CD4-positive, alpha-beta T cell (primary cell): ENCODE measurements at regions not wholly inside any gene's neighbourhood (a gene's known extent, or its start where the extent isn't known, plus 50 kb on each side); places are given as distances from the start of the nearest gene placed in this dataset.

ENCODE experiments used
- ATAC-seq: fragments of 200-7000 bp; cut with Tn5 transposase; one replicate; pipeline ENCODE4 v1.10.0; 2022; ENCODE audit warnings: mild to moderate bottlenecking; ENCODE audit not compliant: poor library complexity
- CTCF ChIA-PET: fragments of 350-600 bp; sonication (Branson Sonifier 250); formaldehyde crosslinking; loops from one replicate; lab custom pipeline; 2021; ENCODE audit warnings: antibody characterized with exemption, inconsistent platforms; lab: Charles Lee
- POLR2A ChIA-PET: fragments of 350-600 bp; sonication (Branson Sonifier 250); formaldehyde crosslinking; loops from one replicate; lab custom pipeline; 2021; ENCODE audit warnings: antibody characterized with exemption, inconsistent platforms; lab: Charles Lee
- DNase-seq, 14 experiments: peaks; one replicate each; pipeline ENCODE4 v3.0.0-alpha.2; 2013 to 2020; ENCODE audit warnings: mixed read lengths in 2 of 14
- H3K27ac ChIP-seq, 2 donors: one replicate each; pipeline versions ENCODE4 v1.5.1 to v1.7.0; 2013; ENCODE audit warnings: low read length in 2 of 2, low read depth in 1 of 2, mild to moderate bottlenecking in 1 of 2
- H3K27me3 ChIP-seq, 2 experiments: 1 replicate in 1 of 2; 2 replicates in 1 of 2; pipeline versions ENCODE4 v1.6.1 to v1.7.0; 2013; ENCODE audit warnings: low read length in 2 of 2, control low read depth in 1 of 2, mild to moderate bottlenecking in 1 of 2, moderate library complexity in 1 of 2; ENCODE audit not compliant: insufficient read depth in 2 of 2, control insufficient read depth in 1 of 2
- H3K36me3 ChIP-seq: one replicate; pipeline ENCODE4 v1.6.1; 2013; ENCODE audit warnings: low read length, control low read depth; ENCODE audit not compliant: insufficient read depth
- H3K4me1 ChIP-seq: one replicate; pipeline ENCODE4 v1.6.1; 2013; ENCODE audit warnings: low read length, control low read depth; ENCODE audit not compliant: insufficient read depth
- H3K4me3 ChIP-seq: one replicate; pipeline ENCODE4 v1.5.1; 2013; ENCODE audit warnings: mild to moderate bottlenecking, low read length, moderate library complexity
- H3K9me3 ChIP-seq, 2 experiments: 1 replicate in 1 of 2; 2 replicates in 1 of 2; pipeline versions ENCODE4 v1.6.1 to v1.7.0; 2013; ENCODE audit warnings: low read length in 2 of 2, mild to moderate bottlenecking in 2 of 2, control low read depth in 1 of 2, moderate library complexity in 1 of 2; ENCODE audit not compliant: control insufficient read depth in 1 of 2, insufficient read depth in 1 of 2
- H3K27ac Mint-ChIP-seq: one replicate; pipeline ENCODE4 v1.8.0; 2020; ENCODE audit warnings: mixed read lengths
- H3K27me3 Mint-ChIP-seq: one replicate; pipeline ENCODE4 v1.8.0; 2021; ENCODE audit warnings: mixed read lengths
- H3K36me3 Mint-ChIP-seq: one replicate; pipeline ENCODE4 v1.8.0; 2021; ENCODE audit warnings: low read depth, mixed read lengths
- H3K4me1 Mint-ChIP-seq: one replicate; pipeline ENCODE4 v1.8.0; 2021; ENCODE audit warnings: low read depth, mixed read lengths
- H3K4me3 Mint-ChIP-seq: one replicate; pipeline ENCODE4 v1.8.0; 2020; ENCODE audit warnings: mild to moderate bottlenecking, mixed read lengths
- H3K9me3 Mint-ChIP-seq: one replicate; pipeline ENCODE4 v1.8.0; 2020; ENCODE audit warnings: mixed read lengths
- intact Hi-C, 2 experiments: fragments of 100-400 bp; cut with DNase I in 1 of 2; cut with micrococcal nuclease in 1 of 2; formaldehyde crosslinking; loops; one replicate each; pipeline versions ENCODE4 v1.15.1 to v1.9.0; 2023 to 2025; cut with DNase I, micrococcal nuclease
- TF ChIP-seq, protein P1 (sequence below): fragments of 200-600 bp; IDR thresholded peaks from one replicate; pipeline ENCODE4 v1.8.0; 2022; ENCODE audit warnings: antibody characterized with exemption, mild to moderate bottlenecking

DNA sequence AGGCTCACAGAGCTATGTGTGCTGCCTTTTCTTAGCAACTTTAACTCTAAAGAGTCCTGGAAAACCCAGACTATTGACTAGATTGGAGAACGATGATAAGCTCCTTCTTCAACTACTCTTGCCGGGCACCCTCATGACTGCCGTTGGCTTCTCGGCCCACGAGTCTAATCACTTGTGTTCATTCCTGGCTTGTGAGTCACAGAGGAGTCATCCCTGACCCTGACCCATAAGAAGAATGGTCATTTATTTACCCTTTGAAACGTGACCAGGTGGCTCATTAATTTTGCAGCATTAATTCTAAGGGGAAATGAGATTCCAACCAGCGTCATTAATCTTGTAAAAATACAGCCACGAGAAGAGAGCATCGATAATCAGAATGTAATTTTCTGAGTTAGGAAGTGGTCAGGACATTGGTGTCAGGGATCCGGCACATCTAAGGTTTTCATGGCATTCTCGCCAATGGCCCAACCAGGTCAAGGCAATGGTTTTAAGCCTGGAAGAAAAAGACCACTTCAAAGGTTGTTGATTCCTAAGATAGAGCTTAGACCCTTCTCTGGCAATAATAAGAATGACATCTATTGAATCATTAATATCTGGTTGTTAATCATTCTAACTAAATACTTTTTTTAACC is 183.6 kb upstream of the RUNX1 start:
- H3K36me3 ChIP-seq = no peaks in the 10 kb centered on the region
- no peak overlapping the region for H3K27ac Mint-ChIP-seq
- no peak for ATAC-seq
- peaks cover 5% of the 10 kb centered on the region for H3K36me3 Mint-ChIP-seq
- H3K4me1 ChIP-seq = peaks cover 7% of the 10 kb centered on the region
- H3K27me3 Mint-ChIP-seq = no peaks in the 10 kb centered on the region
- TF ChIP-seq, protein P1, sequence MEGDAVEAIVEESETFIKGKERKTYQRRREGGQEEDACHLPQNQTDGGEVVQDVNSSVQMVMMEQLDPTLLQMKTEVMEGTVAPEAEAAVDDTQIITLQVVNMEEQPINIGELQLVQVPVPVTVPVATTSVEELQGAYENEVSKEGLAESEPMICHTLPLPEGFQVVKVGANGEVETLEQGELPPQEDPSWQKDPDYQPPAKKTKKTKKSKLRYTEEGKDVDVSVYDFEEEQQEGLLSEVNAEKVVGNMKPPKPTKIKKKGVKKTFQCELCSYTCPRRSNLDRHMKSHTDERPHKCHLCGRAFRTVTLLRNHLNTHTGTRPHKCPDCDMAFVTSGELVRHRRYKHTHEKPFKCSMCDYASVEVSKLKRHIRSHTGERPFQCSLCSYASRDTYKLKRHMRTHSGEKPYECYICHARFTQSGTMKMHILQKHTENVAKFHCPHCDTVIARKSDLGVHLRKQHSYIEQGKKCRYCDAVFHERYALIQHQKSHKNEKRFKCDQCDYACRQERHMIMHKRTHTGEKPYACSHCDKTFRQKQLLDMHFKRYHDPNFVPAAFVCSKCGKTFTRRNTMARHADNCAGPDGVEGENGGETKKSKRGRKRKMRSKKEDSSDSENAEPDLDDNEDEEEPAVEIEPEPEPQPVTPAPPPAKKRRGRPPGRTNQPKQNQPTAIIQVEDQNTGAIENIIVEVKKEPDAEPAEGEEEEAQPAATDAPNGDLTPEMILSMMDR = no peak
- ChIA-PET CTCF (no interaction called here), POLR2A (no interaction called here)
- no peak overlapping the region for H3K4me3 Mint-ChIP-seq
- no peak for DNase-seq
- no peaks in the 10 kb centered on the region for H3K27me3 ChIP-seq
- H3K4me3 ChIP-seq = no peak overlapping the region
- peaks cover 28% of the 10 kb centered on the region for H3K4me1 Mint-ChIP-seq
- H3K9me3 ChIP-seq = peaks cover 0 to 5% of the 10 kb centered on the region in 2 experiments
- peaks cover 5% of the 10 kb centered on the region for H3K9me3 Mint-ChIP-seq
- no peak overlapping the region for H3K27ac ChIP-seq
- intact Hi-C loops = loop anchor here in 1 of 2 experiments (10.0 kb wide), 1 partner anchor 348 kb away; no protein-coding TSS in a partner anchor

DNA sequence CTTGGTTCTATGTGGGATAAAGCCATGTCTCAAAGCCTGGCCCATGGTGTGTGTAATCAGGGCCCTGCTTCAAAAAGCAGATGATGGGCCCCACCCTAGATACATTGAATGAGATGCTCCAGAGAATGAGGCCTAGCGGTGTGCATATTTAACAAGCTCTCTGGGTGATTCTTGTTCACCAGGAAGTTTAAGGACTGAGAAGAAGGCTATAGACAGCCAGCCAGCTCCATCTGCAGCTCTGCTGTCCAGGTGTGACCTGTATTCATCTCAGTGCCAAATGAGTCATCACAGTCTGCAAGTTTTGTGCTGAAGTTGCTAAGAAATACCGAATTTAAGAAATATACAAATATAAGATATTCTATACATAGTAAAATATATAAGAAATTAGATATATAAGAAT is 182.0 kb upstream of the RUNX1 start:
- intact Hi-C loops = loop anchor here in 1 of 2 experiments (10.0 kb wide), 1 partner anchor 346 kb away; no protein-coding TSS in a partner anchor
- TF ChIP-seq, protein P1 = no peak
- Histone ChIP-seq H3K27me3 (no peaks in the 10 kb centered on the region), H3K4me1 (peaks cover 21% of the 10 kb centered on the region), H3K4me3 (no peak overlapping the region), H3K9me3 (no peaks in the 10 kb centered on the region), H3K36me3 (no peaks in the 10 kb centered on the region), H3K27ac (no peak overlapping the region)
- no peak for DNase-seq
- H3K36me3 Mint-ChIP-seq = no peaks in the 10 kb centered on the region
- peaks cover 28% of the 10 kb centered on the region for H3K4me1 Mint-ChIP-seq
- H3K4me3 Mint-ChIP-seq = no peak overlapping the region
- peaks cover under 1% of the 10 kb centered on the region for H3K9me3 Mint-ChIP-seq
- POLR2A ChIA-PET = interaction anchor here (1.0 kb wide), 1 partner anchor 43 kb away, joined by 3 read pairs; no protein-coding TSS in a partner anchor
- no peaks in the 10 kb centered on the region for H3K27me3 Mint-ChIP-seq
- CTCF ChIA-PET = interaction anchor here (1.2 kb wide), 1 partner anchor 16 kb away, joined by 4 read pairs; no protein-coding TSS in a partner anchor
- no peak overlapping the region for H3K27ac Mint-ChIP-seq
- ATAC-seq = no peak

DNA sequence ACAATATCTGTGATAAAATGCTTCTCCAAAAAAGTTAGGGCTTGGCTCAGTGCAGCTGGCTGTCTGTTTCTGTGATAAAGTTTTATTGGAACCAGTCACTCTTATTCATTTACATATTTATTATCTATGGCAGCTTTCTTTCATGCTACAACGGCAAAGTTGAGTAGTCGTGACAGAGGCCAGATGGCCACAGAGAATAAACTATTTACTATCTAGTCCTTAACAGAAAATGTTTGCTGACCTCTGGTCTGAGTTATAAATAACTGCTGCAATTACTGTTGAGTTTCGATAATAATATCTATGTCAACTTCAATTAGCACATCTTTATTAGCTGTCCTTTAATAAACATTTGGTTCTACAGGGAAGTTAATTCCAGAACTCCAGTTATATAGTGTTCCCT is 180.2 kb upstream of the RUNX1 start:
- intact Hi-C loops = loop anchor here in 1 of 2 experiments (5.0 kb wide), 1 partner anchor 182 kb away; the partner anchor contains the start of gene RUNX1
- no peaks in the 10 kb centered on the region for H3K36me3 Mint-ChIP-seq
- CTCF ChIA-PET = no interaction called here
- H3K27ac ChIP-seq = no peak overlapping the region
- H3K4me1 Mint-ChIP-seq = peaks cover 28% of the 10 kb centered on the region
- H3K36me3 ChIP-seq = no peaks in the 10 kb centered on the region
- DNase-seq = no peak
- H3K27ac Mint-ChIP-seq = no peak overlapping the region
- POLR2A ChIA-PET = no interaction called here
- ATAC-seq = no peak
- TF ChIP-seq, protein P1 = no peak
- no peak overlapping the region for H3K4me3 ChIP-seq
- no peaks in the 10 kb centered on the region for H3K27me3 ChIP-seq
- H3K4me1 ChIP-seq = peaks cover 23% of the 10 kb centered on the region
- H3K9me3 ChIP-seq = no peaks in the 10 kb centered on the region
- H3K9me3 Mint-ChIP-seq = no peaks in the 10 kb centered on the region
- H3K27me3 Mint-ChIP-seq = no peaks in the 10 kb centered on the region
- H3K4me3 Mint-ChIP-seq = no peak overlapping the region
